GM23338 (cell line): ENCODE measurements at regions not wholly inside any gene's neighbourhood (a gene's known extent, or its start where the extent isn't known, plus 50 kb on each side); places are given as distances from the start of the nearest gene placed in this dataset.
A peak's percentile ranks its signal among the peaks of the same experiment; 100 is the strongest.

Source experiments
- ATAC-seq: fragments of 200-7000 bp; cut with Tn5 transposase; 3 replicates; pipeline ENCODE4 v1.9.1; 2020
- DNase-seq: peaks from one replicate; pipeline ENCODE4 v3.0.0-alpha.2; 2015; ENCODE audit warnings: low spot score
- H2AFZ ChIP-seq: fragments of 200-600 bp; sonication (generic); 2 replicates; pipeline ENCODE4 v1.8.0; 2016; ENCODE audit warnings: antibody characterized with exemption, mild to moderate bottlenecking, moderate library complexity
- H3F3A ChIP-seq: fragments of 200-600 bp; sonication (generic); replicated peaks from 2 replicates; pipeline ENCODE4 v1.8.0; 2017; ENCODE audit warnings: antibody characterized with exemption, mixed run types, low read depth
- H3K27ac ChIP-seq: fragments of 200-600 bp; sonication (generic); 2 replicates; pipeline ENCODE4 v1.6.1; 2016; ENCODE audit warnings: low read depth
- H3K27me3 ChIP-seq: fragments of 200-600 bp; sonication (generic); 2 replicates; pipeline ENCODE4 v1.8.0; 2016; ENCODE audit warnings: mild to moderate bottlenecking, mixed run types, moderate library complexity; ENCODE audit not compliant: insufficient read depth
- H3K36me3 ChIP-seq: fragments of 200-600 bp; sonication (generic); 2 replicates; pipeline ENCODE4 v1.8.0; 2016; ENCODE audit warnings: mild to moderate bottlenecking; ENCODE audit not compliant: insufficient read depth
- H3K4me1 ChIP-seq: fragments of 200-600 bp; sonication (generic); 2 replicates; pipeline ENCODE4 v1.8.0; 2016; ENCODE audit warnings: mild to moderate bottlenecking, moderate library complexity; ENCODE audit not compliant: insufficient read depth
- H3K4me2 ChIP-seq: fragments of 200-600 bp; sonication (generic); 2 replicates; pipeline ENCODE4 v1.7.1; 2017; ENCODE audit warnings: mixed run types
- H3K4me3 ChIP-seq: fragments of 200-600 bp; sonication (generic); 2 replicates; pipeline ENCODE4 v1.6.1; 2016; ENCODE audit warnings: mixed run types
- H3K79me2 ChIP-seq: fragments of 200-600 bp; sonication (generic); replicated peaks from 2 replicates; pipeline ENCODE4 v1.8.0; 2017; ENCODE audit warnings: mild to moderate bottlenecking; ENCODE audit not compliant: insufficient read depth
- H3K9me2 ChIP-seq: fragments of 200-600 bp; sonication (generic); 2 replicates; pipeline ENCODE4 v1.8.0; 2017; ENCODE audit not compliant: insufficient read depth
- H4K20me1 ChIP-seq: fragments of 200-600 bp; sonication (generic); replicated peaks from 2 replicates; pipeline ENCODE4 v1.8.0; 2017; ENCODE audit warnings: mild to moderate bottlenecking; ENCODE audit not compliant: insufficient read depth
- H3K27ac Mint-ChIP-seq: 2 replicates; pipeline ENCODE4 v1.8.0; 2020; ENCODE audit warnings: inconsistent platforms, mild to moderate bottlenecking, moderate library complexity, mixed read lengths
- H3K27me3 Mint-ChIP-seq: 3 replicates; pipeline ENCODE4 v1.8.0; 2022; ENCODE audit warnings: low read depth, mild to moderate bottlenecking, moderate library complexity, mixed read lengths, inconsistent platforms; ENCODE audit not compliant: insufficient read depth, poor library complexity
- H3K36me3 Mint-ChIP-seq: 3 replicates; pipeline ENCODE4 v1.8.0; 2021; ENCODE audit warnings: low read depth, mild to moderate bottlenecking, inconsistent platforms, moderate library complexity, mixed read lengths
- H3K4me1 Mint-ChIP-seq: 3 replicates; pipeline ENCODE4 v1.8.0; 2020; ENCODE audit warnings: mild to moderate bottlenecking, inconsistent platforms, mixed read lengths
- H3K4me3 Mint-ChIP-seq: 3 replicates; pipeline ENCODE4 v1.8.0; 2021; ENCODE audit warnings: moderate library complexity, mild to moderate bottlenecking, inconsistent platforms, mixed read lengths
- H3K9me3 Mint-ChIP-seq: 3 replicates; pipeline ENCODE4 v1.8.0; 2020; ENCODE audit warnings: moderate library complexity, mild to moderate bottlenecking, inconsistent platforms, mixed read lengths
- CREB1 ChIP-seq: fragments of 250-450 bp; sonication (Bioruptor Pico); IDR thresholded peaks from 2 replicates; pipeline ENCODE4 v1.5.0; 2020; ENCODE audit warnings: low read depth, mild to moderate bottlenecking, moderate library complexity
- CTCF ChIP-seq, 2 experiments: fragments of 200-600 bp in 1 of 2; sonication (generic) in 1 of 2; conservative IDR thresholded peaks; 2 replicates each; pipeline versions ENCODE4 v1.5.1 to v1.6.1; 2016 to 2017; ENCODE audit warnings: antibody characterized with exemption in 2 of 2, low read depth in 2 of 2, mild to moderate bottlenecking in 2 of 2, moderate library complexity in 1 of 2
- ETS1 ChIP-seq: IDR thresholded peaks from 2 replicates; pipeline ENCODE4 v1.6.1; 2016; ENCODE audit warnings: antibody characterized with exemption
- EZH2 ChIP-seq: fragments of 200-600 bp; sonication (generic); IDR thresholded peaks from one replicate; pipeline ENCODE4 v1.8.0; 2017; ENCODE audit warnings: antibody characterized with exemption, mild to moderate bottlenecking, low read depth; ENCODE audit not compliant: unreplicated experiment
- EZH2phosphoT487 ChIP-seq: fragments of 200-600 bp; sonication (generic); IDR thresholded peaks from one replicate; pipeline ENCODE4 v1.8.1; 2018; ENCODE audit warnings: antibody characterized with exemption; ENCODE audit not compliant: unreplicated experiment
- JUNB ChIP-seq: IDR thresholded peaks from one replicate; pipeline ENCODE4 v1.6.1; 2016; ENCODE audit warnings: antibody characterized with exemption; ENCODE audit not compliant: unreplicated experiment
- NANOG ChIP-seq: IDR thresholded peaks from 2 replicates; pipeline ENCODE4 v1.6.1; 2016; ENCODE audit warnings: antibody characterized with exemption, borderline replicate concordance
- POLR2AphosphoS5 ChIP-seq: IDR thresholded peaks from 2 replicates; pipeline ENCODE4 v1.6.1; 2016; ENCODE audit warnings: antibody characterized with exemption, low read depth
- REST ChIP-seq: IDR thresholded peaks from one replicate; pipeline ENCODE4 v1.6.1; 2018; ENCODE audit warnings: antibody characterized with exemption; ENCODE audit not compliant: unreplicated experiment
- STAT1 ChIP-seq: IDR thresholded peaks from one replicate; pipeline ENCODE4 v1.6.1; 2016; ENCODE audit warnings: antibody characterized with exemption; ENCODE audit not compliant: unreplicated experiment
- ZNF114 ChIP-seq: fragments of 250-450 bp; sonication (Bioruptor Pico); IDR thresholded peaks from 2 replicates; pipeline ENCODE4 v1.5.0; 2020; ENCODE audit warnings: mild to moderate bottlenecking, moderate library complexity
- ZNF331 ChIP-seq: fragments of 250-450 bp; sonication (Bioruptor Pico); IDR thresholded peaks from 2 replicates; pipeline ENCODE4 v1.5.0; 2020; ENCODE audit warnings: low read depth, mild to moderate bottlenecking, moderate library complexity
- ZNF462 ChIP-seq: fragments of 250-450 bp; sonication (Bioruptor Pico); IDR thresholded peaks from 2 replicates; pipeline ENCODE4 v1.5.0; 2020; ENCODE audit warnings: mild to moderate bottlenecking, moderate library complexity

GRCh38 chr10:33710006-33710405 lies 375.5 kb upstream of the NRP1 start:
- TF ChIP-seq POLR2AphosphoS5 (no peak), ZNF462 (CRISPR knock-in tag) (no peak), ETS1 (no peak), STAT1 (no peak), CTCF (conservative IDR thresholded peaks at IDR 0.05; ENCODE audit: low read depth in 2 of 2) (no peak), EZH2phosphoT487 (no peak), ZNF114 (CRISPR knock-in tag) (no peak), JUNB (no peak), ZNF331 (CRISPR knock-in tag) (no peak), CREB1 (CRISPR knock-in tag) (no peak), NANOG (no peak), REST (no peak), EZH2 (no peak)
- ATAC-seq (no peak), DNase-seq (no peak)
- H3K4me3 ChIP-seq: no peak overlapping the region
- Mint-ChIP-seq H3K4me1 (peaks cover 4% of the 10 kb centered on the region; the same call in 2 of the 3 replicates), H3K4me3 (no peak overlapping the region), H3K36me3 (no peaks in the 10 kb centered on the region), H3K27ac (no peak overlapping the region), H3K27me3 (peaks cover 2% of the 10 kb centered on the region), H3K9me3 (no peaks in the 10 kb centered on the region)
- no peaks in the 10 kb centered on the region for H4K20me1 ChIP-seq
- H3F3A ChIP-seq: no peaks in the 10 kb centered on the region
- H3K27me3 ChIP-seq: no peaks in the 10 kb centered on the region
- no peaks in the 10 kb centered on the region for H3K36me3 ChIP-seq
- no peaks in the 10 kb centered on the region for H3K79me2 ChIP-seq
- H3K9me2 ChIP-seq: peaks cover 5% of the 10 kb centered on the region; the same call in 1 of the 2 replicates
- no peak overlapping the region for H3K4me2 ChIP-seq
- H3K27ac ChIP-seq: no peak overlapping the region
- peak overlapping the region; percentile 82 for H2AFZ ChIP-seq
- peaks cover 10% of the 10 kb centered on the region for H3K4me1 ChIP-seq
